ENCODE measurements at regions not wholly inside any gene's neighbourhood (a gene's known extent, or its start where the extent isn't known, plus 50 kb on each side); places are given as distances from the start of the nearest gene placed in this dataset.

GRCh38 chr1:101748077-101748476 is 248.6 kb downstream of the OLFM3 start:
- no peak for DNase-seq (ENCODE audit: low read depth, low spot score)
- no peak overlapping the region for H3K4me3 ChIP-seq (ENCODE audit: low read depth, low read length)
- TF ChIP-seq CTCF (IDR thresholded peaks at IDR 0.05; ENCODE audit: insufficient read depth, low read length, missing control alignments) = no peak
- ChIA-PET POLR2A (no interaction called here), CTCF (no interaction called here)
